K562 (cell line): ENCODE measurements at regions not wholly inside any gene's neighbourhood (a gene's known extent, or its start where the extent isn't known, plus 50 kb on each side); places are given as distances from the start of the nearest gene placed in this dataset.
A peak's percentile ranks its signal among the peaks of the same experiment; 100 is the strongest.

Experiments
- ATAC-seq: fragments of 200-7000 bp; cut with Tn5 transposase; 3 replicates; pipeline ENCODE4 v1.9.1; 2020; ENCODE audit warnings: moderate library complexity
- BruUV-seq: library from RNA; stranded (reverse); fragments of 400-500 nt; replicated peaks from 2 replicates; lab custom pipeline; 2021; lab: Mats Ljungman, UMichigan
- CTCF ChIA-PET: fragments of 300-600 bp; formaldehyde crosslinking; extraction: SDS; loops from one replicate; lab custom pipeline; 2021; ENCODE audit warnings: low intra/inter-chr PET ratio; lab: Yijun Ruan, JAX
- POLR2A ChIA-PET: fragments of 300-600, 350-650 bp; sonication (Branson Sonifier 250); formaldehyde crosslinking; extraction: SDS; loops from one replicate; lab custom pipeline; 2021; ENCODE audit warnings: antibody characterized with exemption, inconsistent platforms; lab: Yijun Ruan, JAX
- DNase-seq, 4 experiments: peaks; one replicate each; pipeline versions ENCODE4 v3.0.0 to v3.0.0-alpha.2; 2011 to 2018; ENCODE audit warnings: low spot score in 3 of 4, mixed read lengths in 3 of 4; ENCODE audit errors: extremely low read depth in 1 of 4
- FAIRE-seq: peaks from 2 replicates; lab custom pipeline; 2011; peaks lifted over from hg19 to GRCh38; lab: Jason Lieb, UNC
- H2AFZ ChIP-seq: 2 replicates; pipeline ENCODE4 v1.6.0; 2011; ENCODE audit warnings: low read depth, low read length, control low read depth, inconsistent platforms
- H3K27ac ChIP-seq: fragments of 200-600 bp; 3 replicates; pipeline ENCODE4 v1.8.0; 2011; ENCODE audit warnings: low read depth, mild to moderate bottlenecking, control low read depth, inconsistent platforms, low read length, moderate library complexity, mixed read lengths; ENCODE audit errors: extremely low read depth
- H3K27me3 ChIP-seq, 2 experiments: fragments of 300-600 bp in 1 of 2; 2 replicates in 1 of 2; 3 replicates in 1 of 2; pipeline versions ENCODE4 v1.6.0 to v1.8.0; 2011; ENCODE audit warnings: inconsistent platforms in 2 of 2, low read length in 2 of 2, mild to moderate bottlenecking in 1 of 2, mixed read lengths in 1 of 2, moderate library complexity in 1 of 2; ENCODE audit not compliant: control insufficient read depth in 2 of 2, insufficient read depth in 2 of 2
- H3K36me3 ChIP-seq: fragments of 300-600 bp; 3 replicates; pipeline ENCODE4 v1.8.0; 2011; ENCODE audit warnings: mild to moderate bottlenecking, low read length, inconsistent platforms; ENCODE audit not compliant: control insufficient read depth, insufficient read depth
- H3K4me1 ChIP-seq, 2 experiments: fragments of 200-600 bp in 1 of 2; replicated peaks in 1 of 2; 2 replicates in 1 of 2; 3 replicates in 1 of 2; pipeline versions ENCODE4 v1.5.1 to v1.8.0; 2011; ENCODE audit warnings: inconsistent platforms in 2 of 2, low read length in 2 of 2, mild to moderate bottlenecking in 1 of 2, mixed read lengths in 1 of 2, moderate library complexity in 1 of 2; ENCODE audit not compliant: control insufficient read depth in 2 of 2, insufficient read depth in 2 of 2
- H3K4me2 ChIP-seq: 2 replicates; pipeline ENCODE4 v1.6.1; 2011; ENCODE audit warnings: low read length, control low read depth, inconsistent platforms, mixed read lengths; ENCODE audit not compliant: insufficient read depth
- H3K4me3 ChIP-seq: fragments of 200-600 bp; sonication (generic), shearing (Covaris generic); 2 replicates; pipeline ENCODE4 v1.5.1; 2016; ENCODE audit warnings: control low read depth, inconsistent platforms
- H3K79me2 ChIP-seq: fragments of 200-600 bp; 3 replicates; pipeline ENCODE4 v1.8.0; 2011; ENCODE audit warnings: low read length, inconsistent platforms; ENCODE audit not compliant: control insufficient read depth, insufficient read depth
- H3K9ac ChIP-seq, 2 experiments: 2 replicates each; pipeline versions ENCODE4 v1.6.0 to v1.6.1; 2011; ENCODE audit warnings: low read depth in 2 of 2, low read length in 2 of 2, control low read depth in 1 of 2, inconsistent platforms in 1 of 2, mild to moderate bottlenecking in 1 of 2, mixed read lengths in 1 of 2; ENCODE audit not compliant: insufficient read depth in 1 of 2
- H3K9me1 ChIP-seq: one replicate; pipeline ENCODE4 v1.6.0; 2011; ENCODE audit warnings: inconsistent platforms, mild to moderate bottlenecking, low read length, moderate library complexity; ENCODE audit not compliant: control insufficient read depth, insufficient read depth
- H3K9me3 ChIP-seq: replicated peaks from 2 replicates; pipeline ENCODE4 v1.5.1; 2011; ENCODE audit warnings: low read depth, low read length, inconsistent platforms; ENCODE audit not compliant: control insufficient read depth, insufficient read depth
- H4K20me1 ChIP-seq: replicated peaks from 2 replicates; pipeline ENCODE4 v1.6.1; 2011; ENCODE audit warnings: low read length, inconsistent platforms, mixed read lengths; ENCODE audit not compliant: control insufficient read depth, insufficient read depth
- CBFA2T2 ChIP-seq: fragments of 450-650 bp; conservative IDR thresholded peaks from 2 replicates; pipeline ENCODE4 v1.6.1; 2017; ENCODE audit warnings: mild to moderate bottlenecking
- ELK1 ChIP-seq: sonication (generic); formaldehyde crosslinking; IDR thresholded peaks from 2 replicates; pipeline ENCODE4 v1.8.1; 2022; ENCODE audit warnings: missing genetic modification reagents
- KLF6 ChIP-seq: fragments of 250-450 bp; sonication (Bioruptor Pico); IDR thresholded peaks from 2 replicates; pipeline ENCODE4 v1.4.0; 2020; ENCODE audit warnings: mild to moderate bottlenecking, moderate library complexity, borderline replicate concordance
- NBN ChIP-seq: fragments of 450-650 bp; IDR thresholded peaks from 2 replicates; pipeline ENCODE4 v1.6.1; 2016; ENCODE audit warnings: low read depth, mild to moderate bottlenecking
- NFIX ChIP-seq: fragments of 250-450 bp; sonication (Bioruptor Pico); IDR thresholded peaks from 2 replicates; pipeline ENCODE4 v1.4.0; 2020; ENCODE audit warnings: low read depth, mild to moderate bottlenecking, moderate library complexity
- RREB1 ChIP-seq: fragments of 250-450 bp; sonication (Bioruptor Pico); IDR thresholded peaks from 2 replicates; pipeline ENCODE4 v1.4.0; 2020
- SP1 ChIP-seq: sonication (generic); formaldehyde crosslinking; IDR thresholded peaks from 2 replicates; pipeline ENCODE4 v1.8.1; 2022; ENCODE audit warnings: mild to moderate bottlenecking, missing genetic modification reagents
- ZNF592 ChIP-seq: fragments of 450-650 bp; IDR thresholded peaks from 2 replicates; pipeline ENCODE4 v1.6.1; 2017; ENCODE audit warnings: antibody characterized with exemption, mild to moderate bottlenecking
- WGBS: fragments of 100-300 bp; shearing (Covaris generic); methylation state at CpG from one replicate; pipeline ENCODE4 v1.1.6; 2016; ENCODE audit warnings: low coverage, mixed read lengths; ENCODE audit not compliant: insufficient coverage; ENCODE audit errors: missing lambda C conversion rate; 5-methylcytosine and 5-hydroxymethylcytosine counted together
- in situ Hi-C: fragments of 300-500 bp; cut with MboI; formaldehyde crosslinking; loops from 4 replicates; pipeline ENCODE4 v1.15.0; 2018; ENCODE audit warnings: inconsistent platforms, mixed read lengths
- intact Hi-C: fragments of 100-400 bp; cut with micrococcal nuclease; formaldehyde crosslinking; loops from 2 replicates; pipeline ENCODE4 v1.14.2; 2022

- CTCF ChIA-PET: no interaction called here
- H2AFZ ChIP-seq: no peak overlapping the region
- H3K9ac ChIP-seq: no peak overlapping the region; a peak in 1 of 4 replicates
- FAIRE-seq (no peak), ATAC-seq (no peak), DNase-seq (no peak)
- 75% methylated on average over 5 of the region's 5 CpGs for WGBS
- no peaks in the 10 kb centered on the region for H3K9me1 ChIP-seq
- H3K4me3 ChIP-seq: no peak overlapping the region
- H3K36me3 ChIP-seq: no peaks in the 10 kb centered on the region
- H3K4me2 ChIP-seq: no peak overlapping the region
- H3K9me3 ChIP-seq: no peaks in the 10 kb centered on the region
- no peak overlapping the region for H3K27ac ChIP-seq
- no TSS peak for BruUV-seq
- POLR2A ChIA-PET: interaction anchor here (0.7 kb wide), 1 partner anchor 21 kb away, joined by 3 read pairs; no protein-coding TSS in a partner anchor
- no peaks in the 10 kb centered on the region for H3K27me3 ChIP-seq
- peaks cover 6 to 25% of the 10 kb centered on the region in 2 experiments; a peak in 4 of 5 replicates for H3K4me1 ChIP-seq
- H3K79me2 ChIP-seq: no peaks in the 10 kb centered on the region
- no peaks in the 10 kb centered on the region for H4K20me1 ChIP-seq
- in situ Hi-C loops (no loop called here), intact Hi-C loops (no loop called here)
- TF ChIP-seq ZNF592 (peak; percentile 15; the same call in 1 of the 2 replicates), NBN (no peak), SP1 (CRISPR knock-in tag) (no peak), NFIX (CRISPR knock-in tag) (0 out of 2 replicates have a peak, but pooled peaks have one; percentile 11), KLF6 (peak; percentile 63; the same call in 1 of the 2 replicates), CBFA2T2 (no peak), ELK1 (CRISPR knock-in tag) (no peak), RREB1 (CRISPR knock-in tag) (peak; percentile 57; the same call in 1 of the 2 replicates)
Measured at GRCh38 chr6:150316936-150317335, 51.9 kb upstream of the IYD start.
